SU-DHL-6 (cell line): ENCODE measurements at regions not wholly inside any gene's neighbourhood (a gene's known extent, or its start where the extent isn't known, plus 50 kb on each side); places are given as distances from the start of the nearest gene placed in this dataset.

Source experiments
- H2AFZ ChIP-seq: fragments of 200-600 bp; sonication (generic); 2 replicates; pipeline ENCODE4 v1.6.1; 2014; ENCODE audit warnings: low read depth, mild to moderate bottlenecking, moderate library complexity, mixed read lengths, antibody characterized with exemption, low read length; ENCODE audit not compliant: severe bottlenecking
- H3F3A ChIP-seq: fragments of 200-600 bp; shearing (Covaris generic); 2 replicates; pipeline ENCODE4 v1.6.0; 2016; ENCODE audit warnings: antibody characterized with exemption, mild to moderate bottlenecking; ENCODE audit not compliant: insufficient read depth
- H3K27ac ChIP-seq: fragments of 200-600 bp; sonication (generic); 2 replicates; pipeline ENCODE4 v1.5.1; 2016; ENCODE audit warnings: low read depth, mild to moderate bottlenecking, low read length, moderate library complexity, mixed read lengths
- H3K27me3 ChIP-seq: fragments of 200-600 bp; sonication (generic), shearing (Covaris generic); 2 replicates; pipeline ENCODE4 v1.6.0; 2014; ENCODE audit warnings: mild to moderate bottlenecking, low read length
- H3K36me3 ChIP-seq: fragments of 200-600 bp; sonication (generic); 2 replicates; pipeline ENCODE4 v1.6.1; 2014; ENCODE audit warnings: mild to moderate bottlenecking, low read length, mixed read lengths
- H3K4me2 ChIP-seq: fragments of 300-600, 200-600 bp; shearing (Covaris generic), sonication (generic); 2 replicates; pipeline ENCODE4 v1.6.0; 2014; ENCODE audit warnings: low read length, low read depth, mild to moderate bottlenecking; ENCODE audit not compliant: poor library complexity, severe bottlenecking
- H3K4me3 ChIP-seq: fragments of 200-600 bp; sonication (generic); 2 replicates; pipeline ENCODE4 v1.5.1; 2014; ENCODE audit warnings: antibody characterized with exemption, low read length, mild to moderate bottlenecking, mixed read lengths; ENCODE audit not compliant: insufficient read depth, poor library complexity, severe bottlenecking
- H3K79me2 ChIP-seq: fragments of 200-600 bp; sonication (generic); 2 replicates; pipeline ENCODE4 v1.6.1; 2014; ENCODE audit warnings: mild to moderate bottlenecking, low read length, moderate library complexity; ENCODE audit not compliant: insufficient read depth
- H3K9ac ChIP-seq: fragments of 200-600 bp; sonication (generic); 2 replicates; pipeline ENCODE4 v1.7.0; 2014; ENCODE audit warnings: mild to moderate bottlenecking, low read length
- H3K9me2 ChIP-seq: fragments of 200-600 bp; sonication (generic); replicated peaks from 2 replicates; pipeline ENCODE4 v1.6.1; 2014; ENCODE audit warnings: low read length; ENCODE audit not compliant: insufficient read depth
- H3K9me3 ChIP-seq: fragments of 200-600 bp; sonication (generic); 2 replicates; pipeline ENCODE4 v1.6.1; 2014; ENCODE audit warnings: low read length, mixed read lengths; ENCODE audit not compliant: insufficient read depth
- H4K20me1 ChIP-seq: fragments of 200-600 bp; sonication (generic); 2 replicates; pipeline ENCODE4 v1.6.1; 2014; ENCODE audit warnings: low read depth, mild to moderate bottlenecking, antibody characterized with exemption, low read length, moderate library complexity, mixed read lengths
- CTCF ChIP-seq: fragments of 200-600 bp; sonication (generic); IDR thresholded peaks from one replicate; pipeline ENCODE4 v1.5.1; 2017; ENCODE audit warnings: antibody characterized with exemption, mild to moderate bottlenecking, low read length, moderate library complexity; ENCODE audit not compliant: insufficient read depth, poor library complexity, severe bottlenecking
- EZH2phosphoT487 ChIP-seq: fragments of 200-600 bp; sonication (generic), shearing (Covaris generic); conservative IDR thresholded peaks from 2 replicates; pipeline ENCODE4 v1.6.1; 2018; ENCODE audit warnings: mild to moderate bottlenecking, antibody characterized with exemption, low read length, moderate library complexity, mixed read lengths

- no peak overlapping the region for H3K27ac ChIP-seq
- no peaks in the 10 kb centered on the region for H3F3A ChIP-seq
- H3K4me3 ChIP-seq: no peak overlapping the region
- H2AFZ ChIP-seq: no peak overlapping the region
- no peaks in the 10 kb centered on the region for H3K9me2 ChIP-seq
- H3K4me2 ChIP-seq: no peak overlapping the region
- TF ChIP-seq CTCF: no peak
- no peak for TF ChIP-seq EZH2phosphoT487
- no peaks in the 10 kb centered on the region for H3K9me3 ChIP-seq
- H3K36me3 ChIP-seq: no peaks in the 10 kb centered on the region
- no peaks in the 10 kb centered on the region for H3K27me3 ChIP-seq
- no peaks in the 10 kb centered on the region for H4K20me1 ChIP-seq
- no peak overlapping the region for H3K9ac ChIP-seq
- H3K79me2 ChIP-seq: no peaks in the 10 kb centered on the region
Observed at GRCh38 chr1:163672976-163673758, 351.4 kb downstream of the NUF2 start.

- Histone ChIP-seq H2AFZ (no peak overlapping the region), H3K4me2 (no peak overlapping the region)
Observed at GRCh38 chr1:163673759-163674151, 352.0 kb downstream of the NUF2 start.

GRCh38 chr1:163674236-163674635, 352.5 kb downstream of the NUF2 start:
- H3K9ac ChIP-seq: no peak overlapping the region
- no peak overlapping the region for H3K27ac ChIP-seq
- H3K9me3 ChIP-seq: no peaks in the 10 kb centered on the region; the same call in 1 of the 2 replicates
- H3K9me2 ChIP-seq: no peaks in the 10 kb centered on the region
- H4K20me1 ChIP-seq: no peaks in the 10 kb centered on the region
- no peak overlapping the region for H3K4me3 ChIP-seq
- no peaks in the 10 kb centered on the region for H3K79me2 ChIP-seq
- H3K27me3 ChIP-seq: no peaks in the 10 kb centered on the region
- TF ChIP-seq EZH2phosphoT487 (no peak), CTCF (no peak)
- no peaks in the 10 kb centered on the region for H3K36me3 ChIP-seq
- H2AFZ ChIP-seq: no peak overlapping the region
- H3F3A ChIP-seq: no peaks in the 10 kb centered on the region
- no peak overlapping the region for H3K4me2 ChIP-seq

More at GRCh38 chr1:163673759-163674151, 352.0 kb downstream of the NUF2 start:
- no peaks in the 10 kb centered on the region for H3K79me2 ChIP-seq
- TF ChIP-seq CTCF: no peak
- no peak for TF ChIP-seq EZH2phosphoT487
- no peaks in the 10 kb centered on the region for H4K20me1 ChIP-seq
- no peaks in the 10 kb centered on the region for H3K9me3 ChIP-seq
- H3K9me2 ChIP-seq: no peaks in the 10 kb centered on the region
- H3K9ac ChIP-seq: no peak overlapping the region
- no peaks in the 10 kb centered on the region for H3K36me3 ChIP-seq
- no peak overlapping the region for H3K4me3 ChIP-seq
- H3K27me3 ChIP-seq: no peaks in the 10 kb centered on the region
- no peaks in the 10 kb centered on the region for H3F3A ChIP-seq
- no peak overlapping the region for H3K27ac ChIP-seq
